Vagina (tissue), 2 donors: ENCODE measurements at regions not wholly inside any gene's neighbourhood (a gene's known extent, or its start where the extent isn't known, plus 50 kb on each side); places are given as distances from the start of the nearest gene placed in this dataset.
"Not testable (repeated sequence)": the region's sequence is repeated elsewhere in the genome, so short reads cannot be mapped to it uniquely, and the experiment has no call there.

ENCODE experiments used
- DNase-seq, 2 donors: peaks; one replicate each; pipeline ENCODE4 v3.0.0-alpha.2; 2017; ENCODE audit errors: extremely low spot score in 2 of 2
- H3K27ac ChIP-seq: fragments of 200-600 bp; sonication (generic); one replicate; pipeline ENCODE4 v1.5.1; 2019
- H3K27me3 ChIP-seq: fragments of 200-600 bp; sonication (generic); one replicate; pipeline ENCODE4 v1.5.1; 2019
- H3K36me3 ChIP-seq, 2 donors: fragments of 200-600 bp; sonication (generic); one replicate each; pipeline ENCODE4 v1.5.1; 2017 to 2019
- H3K4me1 ChIP-seq: fragments of 200-600 bp; sonication (generic); one replicate; pipeline ENCODE4 v1.5.1; 2019
- H3K4me3 ChIP-seq, 2 donors: fragments of 200-600 bp; sonication (generic); 1 replicate in 1 of 2; 2 replicates in 1 of 2; pipeline ENCODE4 v1.5.1; 2016 to 2019
- H3K9me3 ChIP-seq: fragments of 200-600 bp; sonication (generic); one replicate; pipeline ENCODE4 v1.5.1; 2019
- POLR2A ChIP-seq, 2 donors: fragments of 450-650 bp; IDR thresholded peaks; one replicate each; pipeline ENCODE4 v1.6.1; 2017; ENCODE audit warnings: antibody characterized with exemption in 2 of 2, mild to moderate bottlenecking in 2 of 2, moderate library complexity in 2 of 2
- POLR2AphosphoS5 ChIP-seq, 2 donors: sonication (generic); formaldehyde crosslinking; IDR thresholded peaks; one replicate each; pipeline ENCODE4 v1.9.0; 2017; ENCODE audit warnings: antibody characterized with exemption in 2 of 2, mild to moderate bottlenecking in 2 of 2, low read depth in 1 of 2; ENCODE audit not compliant: insufficient read depth in 1 of 2
- intact Hi-C: fragments of 100-400 bp; cut with DNase I; formaldehyde crosslinking; loops from one replicate; pipeline ENCODE4 v1.15.1; 2023
- TF ChIP-seq, protein P1 (sequence below), 3 experiments: fragments of 450-650 bp in 2 of 3; fragments of 200-600 bp in 1 of 3; sonication (generic) in 1 of 3; IDR thresholded peaks; one replicate each; pipeline ENCODE4 v1.5.1; 2017 to 2019; ENCODE audit warnings: antibody characterized with exemption in 3 of 3, mild to moderate bottlenecking in 2 of 3, moderate library complexity in 2 of 3

DNA sequence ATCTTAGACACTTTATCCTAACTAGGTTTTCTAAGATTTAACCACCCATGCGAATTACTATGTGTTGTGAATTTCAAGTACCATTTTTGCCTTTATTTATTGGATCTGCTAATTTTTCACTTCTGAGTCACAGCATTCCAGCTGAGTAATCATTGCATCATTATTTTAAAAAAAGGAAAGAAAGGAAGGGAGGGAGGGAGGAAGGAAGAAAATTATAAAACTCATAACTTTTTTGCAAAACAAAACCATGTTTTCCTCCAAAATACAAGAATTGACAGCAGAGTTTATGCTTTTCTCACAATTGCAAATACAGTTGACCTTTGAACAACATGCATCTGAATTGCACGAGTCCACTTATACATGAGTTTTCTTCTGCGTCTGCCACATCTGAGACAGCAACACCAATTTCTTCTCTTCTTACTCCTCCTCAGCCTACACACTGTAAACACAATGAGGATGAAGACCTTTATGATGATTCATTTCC, 651.4 kb upstream of the NECTIN3 start:
- Histone ChIP-seq H3K27me3 (no peaks in the 10 kb centered on the region), H3K9me3 (no peaks in the 10 kb centered on the region), H3K4me1 (no peaks in the 10 kb centered on the region), H3K27ac (no peak overlapping the region), H3K4me3 (no peak overlapping the region), H3K36me3 (no peaks in the 10 kb centered on the region)
- intact Hi-C loops = no loop called here
- TF ChIP-seq POLR2AphosphoS5 (IDR thresholded peaks at IDR 0.05; ENCODE audit: insufficient read depth in 1 of 2, low read depth in 1 of 2) = no peak
- TF ChIP-seq, protein P1, sequence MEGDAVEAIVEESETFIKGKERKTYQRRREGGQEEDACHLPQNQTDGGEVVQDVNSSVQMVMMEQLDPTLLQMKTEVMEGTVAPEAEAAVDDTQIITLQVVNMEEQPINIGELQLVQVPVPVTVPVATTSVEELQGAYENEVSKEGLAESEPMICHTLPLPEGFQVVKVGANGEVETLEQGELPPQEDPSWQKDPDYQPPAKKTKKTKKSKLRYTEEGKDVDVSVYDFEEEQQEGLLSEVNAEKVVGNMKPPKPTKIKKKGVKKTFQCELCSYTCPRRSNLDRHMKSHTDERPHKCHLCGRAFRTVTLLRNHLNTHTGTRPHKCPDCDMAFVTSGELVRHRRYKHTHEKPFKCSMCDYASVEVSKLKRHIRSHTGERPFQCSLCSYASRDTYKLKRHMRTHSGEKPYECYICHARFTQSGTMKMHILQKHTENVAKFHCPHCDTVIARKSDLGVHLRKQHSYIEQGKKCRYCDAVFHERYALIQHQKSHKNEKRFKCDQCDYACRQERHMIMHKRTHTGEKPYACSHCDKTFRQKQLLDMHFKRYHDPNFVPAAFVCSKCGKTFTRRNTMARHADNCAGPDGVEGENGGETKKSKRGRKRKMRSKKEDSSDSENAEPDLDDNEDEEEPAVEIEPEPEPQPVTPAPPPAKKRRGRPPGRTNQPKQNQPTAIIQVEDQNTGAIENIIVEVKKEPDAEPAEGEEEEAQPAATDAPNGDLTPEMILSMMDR (IDR thresholded peaks at IDR 0.05) = no peak
- TF ChIP-seq POLR2A (IDR thresholded peaks at IDR 0.05) = no peak
- DNase-seq = no peak

DNA sequence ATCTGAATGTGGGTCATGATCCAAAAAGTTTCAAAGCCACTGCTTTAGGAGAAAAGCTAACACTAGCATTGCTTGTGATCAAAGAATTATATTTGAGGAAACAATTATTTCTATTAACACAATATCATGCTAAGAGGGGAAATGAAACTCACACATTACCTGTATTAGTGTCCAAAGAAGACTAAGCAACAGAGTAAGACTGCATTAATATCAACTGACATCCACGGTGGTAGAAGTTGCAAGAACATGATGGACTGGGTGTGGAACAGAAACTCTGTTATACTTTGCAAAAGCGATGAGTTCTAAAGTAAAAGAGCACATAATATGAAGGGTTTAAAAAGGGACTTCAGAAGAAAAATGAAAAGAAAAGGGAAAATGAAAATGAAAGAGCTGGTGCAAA, 648.3 kb upstream of the NECTIN3 start:
- no peaks in the 10 kb centered on the region for H3K27me3 ChIP-seq
- no peak for DNase-seq
- H3K36me3 ChIP-seq = no peaks in the 10 kb centered on the region
- TF ChIP-seq, protein P1 (IDR thresholded peaks at IDR 0.05) = no peak
- TF ChIP-seq POLR2A (IDR thresholded peaks at IDR 0.05) = no peak
- TF ChIP-seq POLR2AphosphoS5 (IDR thresholded peaks at IDR 0.05; ENCODE audit: insufficient read depth in 1 of 2, low read depth in 1 of 2) = no peak
- H3K4me3 ChIP-seq = no peak overlapping the region
- H3K27ac ChIP-seq = no peak overlapping the region
- H3K4me1 ChIP-seq = no peaks in the 10 kb centered on the region
- no peaks in the 10 kb centered on the region for H3K9me3 ChIP-seq
- intact Hi-C loops = no loop called here

DNA sequence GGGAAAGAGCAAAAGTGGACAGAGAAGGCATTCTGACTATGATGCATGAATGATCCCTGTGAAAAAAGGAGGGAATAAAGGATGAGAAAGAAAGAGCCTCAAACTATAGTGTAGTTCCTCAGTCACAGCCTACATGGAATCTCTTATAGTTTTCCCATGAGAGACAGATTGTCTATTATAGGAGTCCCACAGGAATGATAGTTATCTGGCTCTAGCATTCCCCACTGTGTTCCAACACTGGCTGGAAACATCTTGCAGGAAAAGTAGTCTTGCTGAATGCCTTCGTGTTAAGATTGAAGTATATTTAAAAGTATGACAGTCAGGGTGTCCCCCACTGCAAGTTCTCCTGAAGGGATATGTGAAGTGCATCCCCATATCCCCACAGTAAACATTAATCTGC, 641.5 kb upstream of the NECTIN3 start:
- TF ChIP-seq, protein P1 (IDR thresholded peaks at IDR 0.05) = no peak
- no peak for TF ChIP-seq POLR2AphosphoS5 (IDR thresholded peaks at IDR 0.05; ENCODE audit: insufficient read depth in 1 of 2, low read depth in 1 of 2)
- TF ChIP-seq POLR2A (IDR thresholded peaks at IDR 0.05) = no peak
- Histone ChIP-seq H3K9me3 (no peaks in the 10 kb centered on the region), H3K27ac (no peak overlapping the region), H3K4me3 (no peak overlapping the region), H3K4me1 (no peaks in the 10 kb centered on the region), H3K27me3 (no peaks in the 10 kb centered on the region), H3K36me3 (no peaks in the 10 kb centered on the region)
- no peak for DNase-seq
- intact Hi-C loops = no loop called here

DNA sequence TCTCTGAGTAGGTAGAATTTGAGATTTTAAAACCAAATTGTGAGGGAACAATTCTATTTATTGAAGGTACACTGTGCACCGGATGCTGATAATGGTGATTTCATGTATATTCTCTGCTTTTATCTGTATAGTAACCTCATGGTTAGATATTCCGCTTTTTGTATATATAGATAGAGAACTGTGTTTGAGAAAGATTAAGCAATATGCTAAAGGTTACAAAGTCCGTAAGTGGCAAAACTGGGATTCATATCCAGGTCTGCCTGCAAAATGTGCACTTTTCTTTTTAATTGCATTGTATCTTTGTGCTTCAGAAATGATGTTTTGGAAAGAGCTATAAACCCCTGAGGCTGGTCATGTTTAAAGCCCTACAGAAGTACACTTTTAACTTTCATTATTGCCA, 635.4 kb upstream of the NECTIN3 start:
- Histone ChIP-seq H3K27me3 (no peaks in the 10 kb centered on the region), H3K36me3 (no peaks in the 10 kb centered on the region), H3K4me3 (no peak overlapping the region), H3K9me3 (no peaks in the 10 kb centered on the region), H3K27ac (no peak overlapping the region), H3K4me1 (no peaks in the 10 kb centered on the region)
- intact Hi-C loops = no loop called here
- DNase-seq = no peak
- TF ChIP-seq, protein P1 (IDR thresholded peaks at IDR 0.05) = no peak
- TF ChIP-seq POLR2AphosphoS5 (IDR thresholded peaks at IDR 0.05; ENCODE audit: insufficient read depth in 1 of 2, low read depth in 1 of 2) (no peak), POLR2A (IDR thresholded peaks at IDR 0.05) (no peak)

DNA sequence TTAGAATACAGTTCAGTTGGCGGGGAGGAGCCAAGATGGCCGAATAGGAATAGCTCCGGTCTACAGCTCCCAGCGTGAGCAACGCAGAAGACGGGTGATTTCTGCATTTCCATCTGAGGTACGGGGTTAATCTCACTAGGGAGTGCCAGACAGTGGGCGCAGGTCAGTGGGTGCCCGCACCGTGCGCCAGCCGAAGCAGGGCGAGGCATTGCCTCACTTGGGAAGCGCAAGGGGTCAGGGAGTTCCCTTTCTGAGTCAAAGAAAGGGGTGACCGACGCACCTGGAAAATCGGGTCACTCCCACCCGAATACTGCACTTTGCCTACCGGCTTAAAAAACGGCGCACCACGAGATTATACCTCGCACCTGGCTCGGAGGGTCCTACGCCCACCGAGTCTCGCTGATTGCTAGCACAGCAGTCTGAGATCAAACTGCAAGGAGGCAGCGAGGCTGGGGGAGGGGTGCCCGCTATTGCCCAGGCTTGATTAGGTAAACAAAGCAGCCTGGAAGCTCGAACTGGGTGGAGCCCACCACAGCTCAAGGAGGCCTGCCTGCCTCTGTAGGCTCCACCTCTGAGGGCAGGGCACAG, 631.5 kb upstream of the NECTIN3 start:
- H3K4me1 ChIP-seq, intact Hi-C loops, DNase-seq, H3K36me3 ChIP-seq, H3K27ac ChIP-seq, H3K9me3 ChIP-seq, H3K4me3 ChIP-seq, H3K27me3 ChIP-seq: not testable (repeated sequence)
